Breast epithelium (tissue), 4 donors: ENCODE measurements at regions not wholly inside any gene's neighbourhood (a gene's known extent, or its start where the extent isn't known, plus 50 kb on each side); places are given as distances from the start of the nearest gene placed in this dataset.
"Not testable (repeated sequence)": the region's sequence is repeated elsewhere in the genome, so short reads cannot be mapped to it uniquely, and the experiment has no call there.

Experiments used
- DNase-seq, 2 donors: peaks; one replicate each; pipeline ENCODE4 v3.0.0-alpha.2; 2019; ENCODE audit warnings: low spot score in 2 of 2
- H3K27ac ChIP-seq, 2 donors: fragments of 200-600 bp; sonication (generic) in 1 of 2; one replicate each; pipeline ENCODE4 v1.5.1; 2016 to 2019; ENCODE audit warnings: mild to moderate bottlenecking in 1 of 2
- H3K27me3 ChIP-seq, 2 donors: fragments of 200-600 bp; sonication (generic) in 1 of 2; one replicate each; pipeline versions ENCODE4 v1.5.1 to v1.6.0; 2017 to 2019; ENCODE audit warnings: control low read depth in 1 of 2, mild to moderate bottlenecking in 1 of 2
- H3K36me3 ChIP-seq: fragments of 200-600 bp; one replicate; pipeline ENCODE4 v1.5.1; 2019
- H3K4me1 ChIP-seq, 2 donors: fragments of 200-600 bp; sonication (generic); one replicate each; pipeline ENCODE4 v1.5.1; 2016 to 2019; ENCODE audit warnings: control low read depth in 1 of 2
- H3K4me3 ChIP-seq, 3 donors: fragments of 200-600 bp; sonication (generic); 1 replicate in 2 of 3; 2 replicates in 1 of 3; pipeline ENCODE4 v1.5.1; 2016 to 2019; ENCODE audit warnings: mild to moderate bottlenecking in 3 of 3, moderate library complexity in 2 of 3
- H3K9me3 ChIP-seq, 2 donors: fragments of 200-600 bp; sonication (generic) in 1 of 2; one replicate each; pipeline ENCODE4 v1.5.1; 2016 to 2019; ENCODE audit warnings: control low read depth in 1 of 2
- CTCF ChIP-seq, 3 donors: fragments of 450-650 bp; IDR thresholded peaks; one replicate each; pipeline ENCODE4 v1.5.1; 2016 to 2017; ENCODE audit warnings: antibody characterized with exemption in 3 of 3, mild to moderate bottlenecking in 3 of 3, moderate library complexity in 3 of 3
- POLR2A ChIP-seq: fragments of 450-650 bp; IDR thresholded peaks from one replicate; pipeline ENCODE4 v1.6.1; 2016; ENCODE audit warnings: antibody characterized with exemption, mild to moderate bottlenecking, moderate library complexity
- POLR2AphosphoS5 ChIP-seq, 3 donors: sonication (generic); formaldehyde crosslinking; IDR thresholded peaks; one replicate each; pipeline ENCODE4 v1.6.1; 2017; ENCODE audit warnings: antibody characterized with exemption in 3 of 3
- intact Hi-C: fragments of 100-400 bp; cut with DNase I; formaldehyde crosslinking; loops from one replicate; pipeline ENCODE4 v1.15.1; 2023; ENCODE audit warnings: low total_unique reads

- H3K4me3 ChIP-seq = no peak overlapping the region
- no peaks in the 10 kb centered on the region for H3K4me1 ChIP-seq
- H3K9me3 ChIP-seq = no peaks in the 10 kb centered on the region
- TF ChIP-seq POLR2A = no peak
- TF ChIP-seq CTCF (IDR thresholded peaks at IDR 0.05) = no peak
- TF ChIP-seq POLR2AphosphoS5 (IDR thresholded peaks at IDR 0.05) = no peak
- no peaks in the 10 kb centered on the region for H3K27me3 ChIP-seq
- no peak overlapping the region for H3K27ac ChIP-seq
- DNase-seq = no peak
- H3K36me3 ChIP-seq = no peaks in the 10 kb centered on the region
- intact Hi-C loops = no loop called here
These were observed 599.3 kb downstream of the PYDC2 start for GRCh38 chr3:192060160-192060781.

GRCh38 chr3:192061426-192061825 is 600.5 kb downstream of the PYDC2 start:
- DNase-seq = no peak
- TF ChIP-seq POLR2A (no peak), CTCF (IDR thresholded peaks at IDR 0.05) (no peak), POLR2AphosphoS5 (IDR thresholded peaks at IDR 0.05) (no peak)
- intact Hi-C loops = no loop called here
- Histone ChIP-seq H3K4me1 (no peaks in the 10 kb centered on the region), H3K27me3 (no peaks in the 10 kb centered on the region), H3K9me3 (no peaks in the 10 kb centered on the region), H3K4me3 (no peak overlapping the region), H3K27ac (no peak overlapping the region), H3K36me3 (no peaks in the 10 kb centered on the region)

GRCh38 chr3:192062186-192062585 is 601.2 kb downstream of the PYDC2 start:
- no peak overlapping the region for H3K4me3 ChIP-seq
- intact Hi-C loops = no loop called here
- H3K27me3 ChIP-seq = no peaks in the 10 kb centered on the region
- no peaks in the 10 kb centered on the region for H3K4me1 ChIP-seq
- no peak overlapping the region for H3K27ac ChIP-seq
- TF ChIP-seq POLR2A (no peak), POLR2AphosphoS5 (IDR thresholded peaks at IDR 0.05) (no peak), CTCF (IDR thresholded peaks at IDR 0.05) (no peak)
- H3K36me3 ChIP-seq = no peaks in the 10 kb centered on the region
- H3K9me3 ChIP-seq = no peaks in the 10 kb centered on the region
- no peak for DNase-seq

GRCh38 chr3:192063570-192063969 is 602.6 kb downstream of the PYDC2 start:
- H3K27ac ChIP-seq = no peak overlapping the region
- H3K4me3 ChIP-seq = no peak overlapping the region
- H3K4me1 ChIP-seq = no peaks in the 10 kb centered on the region
- DNase-seq = no peak
- TF ChIP-seq POLR2AphosphoS5 (IDR thresholded peaks at IDR 0.05) (no peak), CTCF (IDR thresholded peaks at IDR 0.05) (no peak), POLR2A (no peak)
- H3K9me3 ChIP-seq = no peaks in the 10 kb centered on the region
- H3K36me3 ChIP-seq = no peaks in the 10 kb centered on the region
- intact Hi-C loops = no loop called here
- H3K27me3 ChIP-seq = no peaks in the 10 kb centered on the region

- Histone ChIP-seq H3K9me3 (no peaks in the 10 kb centered on the region), H3K4me1 (no peaks in the 10 kb centered on the region), H3K4me3 (no peak overlapping the region), H3K36me3 (no peaks in the 10 kb centered on the region), H3K27me3 (no peaks in the 10 kb centered on the region), H3K27ac (no peak overlapping the region)
- DNase-seq = no peak
- TF ChIP-seq POLR2AphosphoS5 (IDR thresholded peaks at IDR 0.05) (no peak), POLR2A (no peak), CTCF (IDR thresholded peaks at IDR 0.05) (no peak)
- intact Hi-C loops = no loop called here
These were observed 604.0 kb downstream of the PYDC2 start for GRCh38 chr3:192064959-192065358.

- H3K27ac ChIP-seq, intact Hi-C loops, DNase-seq, H3K36me3 ChIP-seq, H3K4me3 ChIP-seq, H3K27me3 ChIP-seq, H3K9me3 ChIP-seq, H3K4me1 ChIP-seq: not testable (repeated sequence)
These were observed 605.3 kb downstream of the PYDC2 start for GRCh38 chr3:192066253-192066652.
